Neuronal stem cell (in vitro differentiated cells): ENCODE measurements at regions not wholly inside any gene's neighbourhood (a gene's known extent, or its start where the extent isn't known, plus 50 kb on each side); places are given as distances from the start of the nearest gene placed in this dataset.

Experiments
- DNase-seq: peaks from one replicate; pipeline ENCODE4 v3.0.0-alpha.2; 2013; ENCODE audit warnings: low spot score
- H2AFZ ChIP-seq: one replicate; pipeline ENCODE4 v1.6.1; 2013; ENCODE audit warnings: mild to moderate bottlenecking, low read length, inconsistent platforms
- H2AK5ac ChIP-seq: 2 replicates; pipeline ENCODE4 v1.6.1; 2013; ENCODE audit warnings: low read depth, mild to moderate bottlenecking, inconsistent platforms, low read length, moderate library complexity, mixed read lengths
- H2BK120ac ChIP-seq: 2 replicates; pipeline ENCODE4 v1.6.1; 2013; ENCODE audit warnings: low read depth, mild to moderate bottlenecking, inconsistent platforms, low read length, moderate library complexity, mixed read lengths
- H2BK12ac ChIP-seq: one replicate; pipeline ENCODE4 v1.6.1; 2013; ENCODE audit warnings: low read length, inconsistent platforms
- H2BK15ac ChIP-seq: 2 replicates; pipeline ENCODE4 v1.6.1; 2013; ENCODE audit warnings: mild to moderate bottlenecking, low read length, inconsistent platforms, mixed read lengths
- H2BK5ac ChIP-seq: one replicate; pipeline ENCODE4 v1.6.1; 2013; ENCODE audit warnings: inconsistent platforms, mild to moderate bottlenecking, low read length, moderate library complexity
- H3K14ac ChIP-seq: one replicate; pipeline ENCODE4 v1.6.1; 2013; ENCODE audit warnings: low read length, inconsistent platforms
- H3K18ac ChIP-seq: 2 replicates; pipeline ENCODE4 v1.6.1; 2013; ENCODE audit warnings: low read length, inconsistent platforms
- H3K23ac ChIP-seq: 2 replicates; pipeline ENCODE4 v1.6.1; 2013; ENCODE audit warnings: low read depth, mild to moderate bottlenecking, mixed read lengths, low read length, inconsistent platforms; ENCODE audit not compliant: poor library complexity
- H3K27ac ChIP-seq: replicated peaks from 3 replicates; pipeline ENCODE4 v1.5.1; 2013; ENCODE audit warnings: low read length, inconsistent platforms
- H3K27me3 ChIP-seq, 3 experiments: 2 replicates each; pipeline ENCODE4 v1.6.1; 2013; ENCODE audit warnings: low read length in 3 of 3, mild to moderate bottlenecking in 2 of 3, inconsistent platforms in 1 of 3, low read depth in 1 of 3, mixed read lengths in 1 of 3, moderate library complexity in 1 of 3; ENCODE audit not compliant: control insufficient read depth in 3 of 3, insufficient read depth in 3 of 3
- H3K36me3 ChIP-seq, 2 donors: replicated peaks in 1 of 2; 2 replicates each; pipeline ENCODE4 v1.6.1; 2013; ENCODE audit warnings: low read length in 2 of 2; ENCODE audit not compliant: control insufficient read depth in 2 of 2, insufficient read depth in 2 of 2
- H3K4ac ChIP-seq: 2 replicates; pipeline ENCODE4 v1.6.1; 2013; ENCODE audit warnings: inconsistent platforms, mild to moderate bottlenecking, low read length, moderate library complexity
- H3K4me1 ChIP-seq, 2 donors: 1 replicate in 1 of 2; 2 replicates in 1 of 2; pipeline ENCODE4 v1.6.1; 2013; ENCODE audit warnings: low read length in 2 of 2, low read depth in 1 of 2; ENCODE audit not compliant: control insufficient read depth in 2 of 2, insufficient read depth in 1 of 2
- H3K4me2 ChIP-seq: one replicate; pipeline ENCODE4 v1.6.1; 2013; ENCODE audit warnings: mild to moderate bottlenecking, low read length, inconsistent platforms; ENCODE audit not compliant: insufficient read depth, poor library complexity, severe bottlenecking
- H3K4me3 ChIP-seq, 2 donors: 2 replicates each; pipeline ENCODE4 v1.5.1; 2013; ENCODE audit warnings: low read length in 2 of 2, mild to moderate bottlenecking in 2 of 2, inconsistent platforms in 1 of 2, moderate library complexity in 1 of 2
- H3K79me1 ChIP-seq: one replicate; pipeline ENCODE4 v1.6.1; 2013; ENCODE audit warnings: low read depth, mild to moderate bottlenecking, inconsistent platforms, low read length, moderate library complexity
- H3K9ac ChIP-seq: one replicate; pipeline ENCODE4 v1.6.1; 2013; ENCODE audit warnings: mild to moderate bottlenecking, low read depth, low read length, inconsistent platforms; ENCODE audit not compliant: poor library complexity
- H3K9me3 ChIP-seq, 2 donors: replicated peaks in 1 of 2; 2 replicates each; pipeline versions ENCODE3 to v1.6.1; 2013; ENCODE audit warnings: low read length in 2 of 2, mild to moderate bottlenecking in 2 of 2, inconsistent platforms in 1 of 2, low read depth in 1 of 2, mixed read lengths in 1 of 2, moderate library complexity in 1 of 2; ENCODE audit not compliant: control insufficient read depth in 2 of 2, insufficient read depth in 1 of 2
- H4K8ac ChIP-seq: one replicate; pipeline ENCODE4 v1.6.1; 2013; ENCODE audit warnings: low read depth, mild to moderate bottlenecking, inconsistent platforms, low read length, moderate library complexity
- H4K91ac ChIP-seq: one replicate; pipeline ENCODE4 v1.6.1; 2013; ENCODE audit warnings: low read length, low read depth, mild to moderate bottlenecking, inconsistent platforms; ENCODE audit not compliant: poor library complexity
- WGBS, 2 donors: extraction: QIAGEN DNeasy Blood & Tissue Kit; methylation state at CpG; one replicate each; pipeline ENCODE4 v1.1.7; 2013; ENCODE audit warnings: missing lambda C conversion rate in 2 of 2, mixed read lengths in 1 of 2; ENCODE audit not compliant: insufficient read length in 2 of 2, insufficient replicate concordance in 1 of 2; ENCODE audit errors: extremely low coverage in 2 of 2; 5-methylcytosine and 5-hydroxymethylcytosine counted together

GRCh38 chr17:70426752-70427151, 257.4 kb downstream of the KCNJ2 start:
- Histone ChIP-seq H3K79me1 (no peaks in the 10 kb centered on the region), H2AFZ (no peak overlapping the region), H3K14ac (no peak overlapping the region), H4K91ac (no peak overlapping the region), H3K4me3 (no peak overlapping the region), H3K9me3 (no peaks in the 10 kb centered on the region), H2BK12ac (no peak overlapping the region), H3K4ac (no peak overlapping the region), H2BK15ac (no peak overlapping the region), H4K8ac (no peak overlapping the region), H2BK5ac (no peak overlapping the region), H3K27me3 (no peaks in the 10 kb centered on the region), H3K36me3 (no peaks in the 10 kb centered on the region), H3K23ac (no peak overlapping the region), H3K9ac (no peak overlapping the region), H3K4me1 (peaks cover 0 to 6% of the 10 kb centered on the region in 2 donors), H2AK5ac (no peak overlapping the region), H3K4me2 (no peak overlapping the region), H3K27ac (no peak overlapping the region), H2BK120ac (no peak overlapping the region), H3K18ac (no peak overlapping the region)
- no CpG with 5 or more reads among the region's 3 CpGs for WGBS, 2 donors
- no peak for DNase-seq

- Histone ChIP-seq H3K4ac (no peak overlapping the region), H2BK15ac (no peak overlapping the region), H3K9me3 (no peaks in the 10 kb centered on the region), H3K36me3 (no peaks in the 10 kb centered on the region), H3K18ac (no peak overlapping the region), H3K27me3 (no peaks in the 10 kb centered on the region), H3K23ac (no peak overlapping the region), H2BK12ac (no peak overlapping the region), H3K9ac (no peak overlapping the region), H2AFZ (peak overlapping the region; percentile 38), H3K4me3 (no peak overlapping the region), H2AK5ac (no peak overlapping the region), H2BK120ac (no peak overlapping the region), H3K14ac (no peak overlapping the region), H4K91ac (no peak overlapping the region), H3K4me2 (no peak overlapping the region), H4K8ac (no peak overlapping the region), H3K27ac (no peak overlapping the region), H3K4me1 (no peaks in the 10 kb centered on the region), H3K79me1 (no peaks in the 10 kb centered on the region), H2BK5ac (no peak overlapping the region)
- no CpG with 5 or more reads among the region's 9 CpGs for WGBS, 2 donors
- no peak for DNase-seq
Observed at GRCh38 chr17:70434536-70435490, 265.5 kb downstream of the KCNJ2 start.

GRCh38 chr17:70437656-70438055, 268.3 kb downstream of the KCNJ2 start:
- no peak overlapping the region for H3K9ac ChIP-seq
- H3K27ac ChIP-seq, result no peak overlapping the region
- H3K79me1 ChIP-seq, result no peaks in the 10 kb centered on the region
- H3K14ac ChIP-seq, result no peak overlapping the region
- H3K4ac ChIP-seq, result no peak overlapping the region
- H3K4me1 ChIP-seq, result no peaks in the 10 kb centered on the region
- no peak overlapping the region for H3K18ac ChIP-seq
- no peak overlapping the region for H3K23ac ChIP-seq
- H3K9me3 ChIP-seq, result no peaks in the 10 kb centered on the region
- no peak overlapping the region for H4K8ac ChIP-seq
- H4K91ac ChIP-seq, result no peak overlapping the region
- DNase-seq, result no peak
- H2BK5ac ChIP-seq, result no peak overlapping the region
- H3K4me2 ChIP-seq, result no peak overlapping the region
- H2AFZ ChIP-seq, result no peak overlapping the region
- H2BK120ac ChIP-seq, result no peak overlapping the region
- H3K4me3 ChIP-seq, result no peak overlapping the region
- H3K27me3 ChIP-seq, result no peaks in the 10 kb centered on the region
- no peaks in the 10 kb centered on the region for H3K36me3 ChIP-seq
- no peak overlapping the region for H2BK12ac ChIP-seq
- no CpG with 5 or more reads among the region's 5 CpGs for WGBS, 2 donors
- no peak overlapping the region for H2BK15ac ChIP-seq
- no peak overlapping the region for H2AK5ac ChIP-seq

- H3K79me1 ChIP-seq, result no peaks in the 10 kb centered on the region
- DNase-seq, result no peak
Observed at GRCh38 chr17:70446446-70446845, 277.1 kb downstream of the KCNJ2 start.

More at GRCh38 chr17:70446446-70446845, 277.1 kb downstream of the KCNJ2 start:
- Histone ChIP-seq H2BK15ac (no peak overlapping the region), H3K18ac (no peak overlapping the region), H3K27me3 (no peaks in the 10 kb centered on the region), H2AFZ (no peak overlapping the region), H3K27ac (no peak overlapping the region), H2BK120ac (no peak overlapping the region), H4K8ac (no peak overlapping the region), H3K4me1 (no peaks in the 10 kb centered on the region), H3K36me3 (no peaks in the 10 kb centered on the region), H2BK12ac (no peak overlapping the region), H3K23ac (no peak overlapping the region), H3K4me2 (no peak overlapping the region), H3K4me3 (no peak overlapping the region), H2AK5ac (no peak overlapping the region), H3K4ac (no peak overlapping the region), H3K9ac (no peak overlapping the region), H3K14ac (no peak overlapping the region), H4K91ac (no peak overlapping the region), H2BK5ac (no peak overlapping the region), H3K9me3 (peaks cover 2 to 10% of the 10 kb centered on the region in 2 donors)
- no CpG with 5 or more reads among the region's 1 CpG for WGBS, 2 donors
